Stimulated activated CD4-positive, alpha-beta T cell treated with anti-CD3 and anti-CD28 coated beads, Interleukin-12 subunit alpha, Interleukin-12 subunit beta, amount 100 ng/mL, for 4 hours (primary cell): ENCODE measurements at regions not wholly inside any gene's neighbourhood (a gene's known extent, or its start where the extent isn't known, plus 50 kb on each side); places are given as distances from the start of the nearest gene placed in this dataset.
A peak's percentile ranks its signal among the peaks of the same experiment; 100 is the strongest.
"Not testable (repeated sequence)": the region's sequence is repeated elsewhere in the genome, so short reads cannot be mapped to it uniquely, and the experiment has no call there.

ENCODE experiments used
- DNase-seq: peaks from one replicate; pipeline ENCODE4 v3.0.0-alpha.2; 2020

GRCh38 chr17:77322514-77323412, 182.0 kb downstream of the SEC14L1 start:
- no peak for DNase-seq

DNA sequence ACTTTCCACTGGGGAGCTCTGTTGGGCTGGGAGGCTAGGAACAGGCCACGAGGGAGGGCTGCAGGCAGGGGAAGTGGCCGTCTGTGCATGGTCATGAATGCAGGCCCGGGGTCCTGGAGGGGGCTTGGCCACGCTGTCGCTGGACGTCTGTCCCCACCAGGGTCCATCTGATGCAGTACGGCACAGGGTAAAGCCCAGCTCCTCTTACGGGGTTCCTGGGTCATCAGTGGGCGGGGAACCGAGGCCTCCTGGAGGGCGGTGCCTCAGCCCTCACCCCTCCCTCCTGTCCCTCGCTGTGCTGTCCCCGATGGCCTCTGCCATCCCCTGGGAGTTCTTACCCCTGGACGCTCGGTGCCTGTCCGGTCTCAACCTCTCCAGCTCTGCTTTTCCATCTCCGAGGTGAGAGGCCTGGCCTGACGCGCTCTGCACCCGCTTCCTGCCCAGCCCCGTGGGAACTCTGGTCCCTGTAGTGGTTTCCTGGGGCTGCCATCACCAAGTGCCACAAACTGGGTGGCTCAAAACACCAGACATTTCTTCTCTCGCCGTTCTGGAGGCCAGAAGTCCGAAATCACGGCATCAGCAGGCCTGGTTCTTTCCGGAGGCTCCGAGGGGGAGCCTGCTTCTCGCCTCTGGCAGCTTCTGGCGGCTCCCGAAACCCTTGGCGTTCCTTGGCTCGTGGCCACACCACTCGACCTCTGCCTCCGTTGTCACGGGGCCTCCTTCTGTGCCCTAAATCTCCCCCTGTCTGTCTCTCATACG, 182.8 kb downstream of the SEC14L1 start:
- no peak for DNase-seq

GRCh38 chr17:77324227-77324626, 183.5 kb downstream of the SEC14L1 start:
- no peak for DNase-seq

GRCh38 chr17:77325577-77326075, 184.9 kb downstream of the SEC14L1 start:
- DNase-seq: no peak

GRCh38 chr17:77326076-77326591, 185.4 kb downstream of the SEC14L1 start:
- DNase-seq: no peak

DNA sequence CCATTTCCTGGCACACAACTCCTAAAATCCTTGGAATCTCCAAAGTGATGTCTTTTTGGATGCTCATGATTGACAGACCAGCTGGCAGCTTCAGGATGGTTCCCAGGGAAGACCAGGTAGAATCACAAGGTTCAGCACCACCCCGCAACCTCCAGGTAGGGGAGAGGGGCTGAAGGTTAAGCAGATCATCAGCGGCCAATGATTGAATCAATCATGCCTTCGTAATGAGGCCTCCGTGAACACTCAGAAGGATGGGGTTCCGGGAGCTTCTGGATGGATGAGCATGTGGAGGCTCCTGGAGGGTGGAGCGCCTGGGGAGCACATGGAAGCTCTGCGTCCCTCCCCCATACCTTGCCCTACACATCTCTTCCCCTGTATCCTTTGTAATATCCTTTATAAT, 185.9 kb downstream of the SEC14L1 start:
- DNase-seq: no peak

GRCh38 chr17:77327181-77327565, 186.4 kb downstream of the SEC14L1 start:
- DNase-seq: no peak

GRCh38 chr17:77327566-77328464, 187.0 kb downstream of the SEC14L1 start:
- DNase-seq: no peak

GRCh38 chr17:77328823-77329740, 188.3 kb downstream of the SEC14L1 start:
- no peak for DNase-seq

GRCh38 chr17:77329741-77330531, 189.2 kb downstream of the SEC14L1 start:
- no peak for DNase-seq

GRCh38 chr17:77330602-77331081, 189.9 kb downstream of the SEC14L1 start:
- no peak for DNase-seq

- peak; percentile 96 for DNase-seq
These were observed 190.6 kb downstream of the SEC14L1 start for GRCh38 chr17:77331301-77331864.

DNA sequence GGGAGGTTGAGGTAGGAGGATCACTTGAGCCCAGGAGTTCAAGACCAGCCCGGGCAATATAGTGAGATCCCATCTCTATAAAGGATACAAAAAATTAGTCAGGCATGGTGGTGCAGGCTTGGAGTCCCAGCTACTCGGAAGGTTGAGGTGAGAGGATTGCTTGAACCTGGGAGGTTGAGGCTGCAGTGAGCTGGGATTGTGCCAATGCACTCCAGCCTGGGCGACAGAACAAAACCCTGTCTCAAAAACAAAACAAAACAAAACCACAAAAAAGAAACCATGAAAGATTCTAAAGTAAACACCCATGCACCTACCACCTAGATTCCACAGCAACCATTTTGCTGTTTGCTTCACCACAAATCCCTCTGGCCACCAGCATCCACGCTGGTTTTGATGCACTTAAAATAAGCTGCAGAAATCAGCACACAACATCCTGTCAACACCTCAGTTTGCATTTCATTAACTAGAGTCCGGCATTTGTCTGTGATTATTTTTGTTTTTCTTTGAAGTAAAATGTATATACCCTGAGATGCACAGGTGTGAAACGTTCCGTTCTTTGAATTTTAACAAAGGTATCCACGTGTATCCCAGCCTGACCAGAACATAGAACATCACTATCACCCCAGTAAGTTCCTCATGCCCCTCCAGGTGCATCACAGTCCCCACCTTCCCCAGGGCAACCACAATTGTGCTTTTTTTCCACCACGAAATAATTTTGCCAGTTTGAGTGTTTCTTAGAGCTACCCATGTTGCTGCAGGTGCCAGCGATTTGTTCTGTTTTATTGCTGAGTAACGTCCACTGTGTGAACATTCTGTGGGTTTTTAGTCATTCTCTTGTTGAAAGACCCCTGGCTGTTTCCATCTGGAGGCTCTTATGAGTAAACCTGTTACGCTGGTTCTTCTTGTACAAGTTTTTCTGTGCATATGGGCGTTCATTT, 191.5 kb downstream of the SEC14L1 start:
- DNase-seq: no peak

DNA sequence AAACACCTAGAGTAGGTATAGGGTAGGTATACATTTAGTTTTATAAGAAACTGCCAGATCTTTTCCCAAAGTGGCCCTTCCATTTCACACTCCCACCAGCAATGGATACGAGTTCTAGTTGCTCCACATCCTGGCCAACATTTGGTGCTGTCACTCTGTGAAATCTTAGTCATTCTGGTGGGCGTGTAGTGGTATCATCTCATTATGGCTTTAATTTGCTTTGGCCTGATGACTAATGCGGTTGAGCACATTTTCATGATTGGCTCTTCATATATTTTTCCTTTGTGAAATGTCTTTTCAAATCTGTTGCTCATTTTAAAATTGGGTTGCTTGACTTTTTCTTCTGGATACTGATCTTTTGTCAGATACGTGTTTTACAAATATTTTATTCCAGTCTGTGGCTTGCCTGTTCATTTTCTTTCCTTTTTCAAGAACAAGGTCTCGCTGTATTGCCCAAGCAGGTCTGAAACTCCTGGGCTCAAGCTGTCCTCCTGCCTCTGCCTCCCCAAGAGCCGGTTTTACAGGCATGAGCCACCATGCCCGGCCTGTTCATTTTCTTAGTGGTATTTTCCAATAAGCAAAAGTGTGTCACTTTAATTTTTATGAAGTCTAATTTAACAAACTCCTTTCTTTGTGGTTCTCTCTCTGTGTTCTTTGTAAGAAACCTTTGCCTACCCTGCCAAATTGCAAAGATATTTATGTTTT, 192.4 kb downstream of the SEC14L1 start:
- DNase-seq: no peak

DNA sequence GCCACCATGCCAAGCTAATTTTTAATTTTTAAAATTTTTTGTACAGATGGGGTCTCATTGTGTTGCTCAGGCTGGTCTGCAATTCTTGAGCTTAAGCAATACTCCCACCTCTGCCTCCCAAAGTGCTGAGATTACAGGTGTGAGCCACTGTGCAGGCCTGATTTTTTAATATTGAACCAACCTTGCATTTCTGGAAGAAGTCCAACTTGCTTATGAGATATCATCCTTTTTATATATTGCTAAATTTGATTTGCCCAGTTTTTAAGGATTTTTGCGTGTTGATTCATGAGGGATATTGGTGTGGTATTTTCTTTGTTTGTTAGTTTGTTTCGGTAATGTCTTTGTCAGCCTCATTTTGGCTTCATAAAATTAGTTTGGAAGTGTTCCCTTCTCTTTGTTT, 196.4 kb downstream of the SEC14L1 start:
- DNase-seq: no peak

DNA sequence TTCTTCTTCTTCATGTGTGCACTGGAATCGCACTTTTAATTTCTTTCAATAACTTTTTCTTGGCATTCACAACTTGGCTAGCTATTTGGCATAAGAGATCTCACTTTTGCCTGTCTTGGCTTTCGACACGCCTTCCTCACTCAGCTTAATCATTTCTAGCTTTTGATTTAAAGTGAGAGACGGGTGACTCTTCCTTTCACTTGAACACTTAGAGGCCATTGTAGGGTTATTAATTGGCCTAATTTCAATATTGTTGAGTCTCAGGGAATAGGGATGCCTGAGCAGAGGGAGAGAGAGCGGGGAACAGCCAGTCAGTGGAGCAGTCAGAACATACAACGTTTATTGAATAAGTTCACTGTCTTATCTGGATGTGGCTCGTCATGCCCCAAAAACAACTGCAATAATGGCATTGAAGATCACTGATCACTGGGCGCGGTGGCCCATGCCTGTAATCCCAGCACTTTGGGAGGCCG, 200.3 kb downstream of the SEC14L1 start:
- DNase-seq: no peak

GRCh38 chr17:77342656-77342990, 201.9 kb downstream of the SEC14L1 start:
- DNase-seq: not testable (repeated sequence)
